ENCODE measurements at regions not wholly inside any gene's neighbourhood (a gene's known extent, or its start where the extent isn't known, plus 50 kb on each side); places are given as distances from the start of the nearest gene placed in this dataset.
"Not testable (repeated sequence)": the region's sequence is repeated elsewhere in the genome, so short reads cannot be mapped to it uniquely, and the experiment has no call there.

GRCh38 chr1:219863816-219864215 lies 64.5 kb downstream of the SLC30A10 start:
- CTCF ChIA-PET; H3K4me3 ChIP-seq (ENCODE audit: low read depth, low read length); POLR2A ChIA-PET; H3K4me1 ChIP-seq (ENCODE audit: control insufficient read depth, insufficient read depth, low read length); H3K36me3 ChIP-seq (ENCODE audit: control insufficient read depth in 2 of 2, insufficient read depth in 1 of 2, low read length in 2 of 2); H3K9me3 ChIP-seq (ENCODE audit: control insufficient read depth, insufficient read depth, low read depth, low read length); H3K27ac ChIP-seq (ENCODE audit: extremely low read depth, low read depth, low read length): not testable (repeated sequence)

- ChIA-PET CTCF (interaction anchor here (0.5 to 0.6 kb wide), 2 partner anchors 182 to 419 kb away, joined by 3 to 5 read pairs; no protein-coding TSS in a partner anchor), POLR2A (no interaction called here)
- H3K9me3 ChIP-seq (ENCODE audit: control insufficient read depth, insufficient read depth, low read depth, low read length) = no peaks in the 10 kb centered on the region
- H3K4me3 ChIP-seq (ENCODE audit: low read depth, low read length) = no peak overlapping the region
- no peak for TF ChIP-seq ZBTB44 (tag by site-specific recombination; IDR thresholded peaks at IDR 0.05)
- H3K27ac ChIP-seq (ENCODE audit: extremely low read depth, low read depth, low read length) = no peak overlapping the region
- no peaks in the 10 kb centered on the region for H3K36me3 ChIP-seq (ENCODE audit: control insufficient read depth in 2 of 2, insufficient read depth in 1 of 2, low read length in 2 of 2)
- no peaks in the 10 kb centered on the region for H3K4me1 ChIP-seq (ENCODE audit: control insufficient read depth, insufficient read depth, low read length)
Measured at GRCh38 chr1:219862366-219862765, 66.0 kb downstream of the SLC30A10 start.

- Histone ChIP-seq H3K4me3 (ENCODE audit: low read depth, low read length) (no peak overlapping the region), H3K27ac (ENCODE audit: extremely low read depth, low read depth, low read length) (no peak overlapping the region), H3K4me1 (ENCODE audit: control insufficient read depth, insufficient read depth, low read length) (no peaks in the 10 kb centered on the region), H3K36me3 (ENCODE audit: control insufficient read depth in 2 of 2, insufficient read depth in 1 of 2, low read length in 2 of 2) (no peaks in the 10 kb centered on the region), H3K9me3 (ENCODE audit: control insufficient read depth, insufficient read depth, low read depth, low read length) (no peaks in the 10 kb centered on the region)
- CTCF ChIA-PET = no interaction called here
- POLR2A ChIA-PET = interaction anchor here (0.7 kb wide), 1 partner anchor 1439 kb away, joined by 4 read pairs; no protein-coding TSS in a partner anchor
- TF ChIP-seq ZNF121 (tag by site-specific recombination; IDR thresholded peaks at IDR 0.05) (no peak), ZNF664 (tag by site-specific recombination; IDR thresholded peaks at IDR 0.05) (no peak), ZBTB11 (tag by site-specific recombination; conservative IDR thresholded peaks at IDR 0.05; ENCODE audit: low read depth) (0 out of 2 replicates have a peak, but pooled peaks have one; percentile 13), ZNF560 (tag by site-specific recombination; IDR thresholded peaks at IDR 0.05; ENCODE audit: borderline replicate concordance) (no peak), ZBTB7A (tag by site-specific recombination; IDR thresholded peaks at IDR 0.05; ENCODE audit: low read depth) (no peak), ZFP69B (tag by site-specific recombination; IDR thresholded peaks at IDR 0.05) (no peak), ZNF132 (tag by site-specific recombination; IDR thresholded peaks at IDR 0.05; ENCODE audit: borderline replicate concordance) (no peak), ZNF292 (tag by site-specific recombination; IDR thresholded peaks at IDR 0.05; ENCODE audit: borderline replicate concordance, low read depth) (no peak), ZBTB20 (tag by site-specific recombination; IDR thresholded peaks at IDR 0.05) (no peak), ZNF707 (tag by site-specific recombination; IDR thresholded peaks at IDR 0.05) (no peak), ZNF473 (tag by site-specific recombination; IDR thresholded peaks at IDR 0.05) (no peak), ZNF843 (tag by site-specific recombination; IDR thresholded peaks at IDR 0.05) (peak; percentile 44; the same call in 1 of the 2 replicates), ZNF548 (tag by site-specific recombination; IDR thresholded peaks at IDR 0.05) (no peak), ZFHX2 (tag by site-specific recombination; conservative IDR thresholded peaks at IDR 0.05) (no peak), PRDM10 (tag by site-specific recombination; IDR thresholded peaks at IDR 0.05) (0 out of 2 replicates have a peak, but pooled peaks have one; percentile 15), ZXDB (tag by site-specific recombination; IDR thresholded peaks at IDR 0.05) (no peak), ZNF518A (tag by site-specific recombination; conservative IDR thresholded peaks at IDR 0.05; ENCODE audit: low read depth) (no peak)
Measured at GRCh38 chr1:219858980-219859379, 69.4 kb downstream of the SLC30A10 start.
